ENCODE measurements at regions not wholly inside any gene's neighbourhood (a gene's known extent, or its start where the extent isn't known, plus 50 kb on each side); places are given as distances from the start of the nearest gene placed in this dataset.

DNA sequence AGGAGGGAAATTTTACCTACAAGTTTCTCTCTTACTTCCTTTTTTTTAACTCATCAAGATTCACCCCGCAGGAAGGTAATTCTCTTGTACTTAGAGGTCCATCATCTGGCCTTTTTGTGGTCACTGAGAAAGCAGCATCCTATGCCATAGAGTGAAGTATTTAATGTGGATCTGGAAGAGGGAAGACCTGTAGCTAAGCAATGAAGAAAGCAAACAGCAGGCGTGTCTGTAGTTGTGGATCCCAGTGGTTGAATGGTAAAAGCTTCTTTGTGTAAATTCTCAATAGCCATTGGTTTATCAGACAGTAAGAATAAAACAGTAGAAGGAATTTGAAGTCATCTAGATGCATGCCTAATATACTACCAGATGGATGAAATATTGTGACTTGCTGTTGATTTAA is 196.4 kb downstream of the ANKRD7 start:
- 78% methylated on average over 1 of the region's 2 CpGs for WGBS (ENCODE audit: insufficient coverage)
- intact Hi-C loops (cut with micrococcal nuclease): no loop called here
- Histone ChIP-seq H3K4me3 (ENCODE audit: control extremely low read depth in 1 of 5, extremely low read depth in 1 of 5, insufficient read depth in 1 of 5, low read depth in 2 of 5, low read length in 4 of 5) (no peak overlapping the region), H3K4me1 (ENCODE audit: control insufficient read depth in 2 of 2, insufficient read depth in 2 of 2, low read length in 2 of 2) (no peaks in the 10 kb centered on the region), H3K36me3 (replicated peaks in 1 of 2; ENCODE audit: control extremely low read depth in 1 of 2, control insufficient read depth in 1 of 2, extremely low read depth in 1 of 2, insufficient read depth in 2 of 2, low read length in 1 of 2) (no peaks in the 10 kb centered on the region), H3K27ac (ENCODE audit: low read length in 2 of 2) (no peak overlapping the region), H3K79me2 (ENCODE audit: control insufficient read depth, insufficient read depth, low read length) (no peaks in the 10 kb centered on the region), H2AFZ (ENCODE audit: insufficient read depth, low read depth, low read length, poor library complexity, severe bottlenecking) (no peak overlapping the region), H3K9ac (ENCODE audit: low read length) (no peak overlapping the region), H3K27me3 (replicated peaks in 1 of 4; ENCODE audit: control extremely low read depth in 1 of 4, control insufficient read depth in 3 of 4, insufficient read depth in 4 of 4, low read length in 3 of 4) (no peaks in the 10 kb centered on the region), H4K20me1 (ENCODE audit: control insufficient read depth, insufficient read depth, low read length, poor library complexity, severe bottlenecking) (no peaks in the 10 kb centered on the region), H3K9me3 (ENCODE audit: control extremely low read depth in 1 of 3, control insufficient read depth in 2 of 3, insufficient read depth in 1 of 3, low read length in 2 of 3) (no peaks in the 10 kb centered on the region), H3K4me2 (replicated peaks; ENCODE audit: low read depth, low read length, poor library complexity, severe bottlenecking) (no peak overlapping the region)
- DNase-seq (no peak), ATAC-seq (ENCODE audit: low read depth) (no peak)
- ChIA-PET POLR2A (no interaction called here), CTCF (no interaction called here)
- Mint-ChIP-seq H3K27me3 (no peaks in the 10 kb centered on the region), H3K27ac (no peak overlapping the region), H3K4me1 (no peaks in the 10 kb centered on the region), H3K9me3 (ENCODE audit: insufficient read depth) (no peaks in the 10 kb centered on the region), H3K4me3 (no peak overlapping the region)
- no peak for TF ChIP-seq CTCF (IDR thresholded peaks at IDR 0.05)
- TF ChIP-seq EZH2 (IDR thresholded peaks at IDR 0.05; ENCODE audit: borderline replicate concordance, insufficient read depth, low read depth, low read length, poor library complexity, severe bottlenecking): no peak

GRCh38 chr7:118429141-118429540 is 204.6 kb downstream of the ANKRD7 start:
- no peaks in the 10 kb centered on the region for H3K27me3 ChIP-seq (replicated peaks in 1 of 4; ENCODE audit: control extremely low read depth in 1 of 4, control insufficient read depth in 3 of 4, insufficient read depth in 4 of 4, low read length in 3 of 4)
- no peak overlapping the region for H2AFZ ChIP-seq (ENCODE audit: insufficient read depth, low read depth, low read length, poor library complexity, severe bottlenecking)
- DNase-seq (no peak), ATAC-seq (ENCODE audit: low read depth) (no peak)
- peaks cover 0 to 8% (median 0%) of the 10 kb centered on the region in 3 donors for H3K9me3 ChIP-seq (ENCODE audit: control extremely low read depth in 1 of 3, control insufficient read depth in 2 of 3, insufficient read depth in 1 of 3, low read length in 2 of 3)
- no peaks in the 10 kb centered on the region for H4K20me1 ChIP-seq (ENCODE audit: control insufficient read depth, insufficient read depth, low read length, poor library complexity, severe bottlenecking)
- no peak overlapping the region for H3K4me3 ChIP-seq (ENCODE audit: control extremely low read depth in 1 of 5, extremely low read depth in 1 of 5, insufficient read depth in 1 of 5, low read depth in 2 of 5, low read length in 4 of 5)
- no peak overlapping the region for H3K4me3 Mint-ChIP-seq
- H3K4me1 ChIP-seq (ENCODE audit: control insufficient read depth in 2 of 2, insufficient read depth in 2 of 2, low read length in 2 of 2): no peaks in the 10 kb centered on the region
- H3K27ac Mint-ChIP-seq: no peak overlapping the region
- H3K9me3 Mint-ChIP-seq (ENCODE audit: insufficient read depth): no peaks in the 10 kb centered on the region
- no peaks in the 10 kb centered on the region for H3K27me3 Mint-ChIP-seq
- WGBS (ENCODE audit: insufficient coverage): 64% methylated on average over 2 of the region's 3 CpGs
- no peaks in the 10 kb centered on the region for H3K4me1 Mint-ChIP-seq
- H3K27ac ChIP-seq (ENCODE audit: low read length in 2 of 2): no peak overlapping the region
- ChIA-PET POLR2A (no interaction called here), CTCF (no interaction called here)
- H3K36me3 ChIP-seq (replicated peaks in 1 of 2; ENCODE audit: control extremely low read depth in 1 of 2, control insufficient read depth in 1 of 2, extremely low read depth in 1 of 2, insufficient read depth in 2 of 2, low read length in 1 of 2): no peaks in the 10 kb centered on the region
- H3K4me2 ChIP-seq (replicated peaks; ENCODE audit: low read depth, low read length, poor library complexity, severe bottlenecking): no peak overlapping the region
- intact Hi-C loops (cut with micrococcal nuclease): no loop called here
- H3K79me2 ChIP-seq (ENCODE audit: control insufficient read depth, insufficient read depth, low read length): no peaks in the 10 kb centered on the region
- TF ChIP-seq CTCF (IDR thresholded peaks at IDR 0.05): no peak
- TF ChIP-seq EZH2 (IDR thresholded peaks at IDR 0.05; ENCODE audit: borderline replicate concordance, insufficient read depth, low read depth, low read length, poor library complexity, severe bottlenecking): no peak
- H3K9ac ChIP-seq (ENCODE audit: low read length): no peak overlapping the region
